ENCODE measurements at regions not wholly inside any gene's neighbourhood (a gene's known extent, or its start where the extent isn't known, plus 50 kb on each side); places are given as distances from the start of the nearest gene placed in this dataset.

- DNase-seq = no peak
These were observed 307.6 kb upstream of the NBEA start for GRCh38 chr13:34634448-34634847.

- peak; percentile 40 for DNase-seq
These were observed 304.9 kb upstream of the NBEA start for GRCh38 chr13:34637138-34637537.

- no peak for DNase-seq
These were observed 304.4 kb upstream of the NBEA start for GRCh38 chr13:34637636-34638035.

GRCh38 chr13:34638897-34639296, 303.2 kb upstream of the NBEA start:
- DNase-seq = no peak

GRCh38 chr13:34640179-34640992, 301.7 kb upstream of the NBEA start:
- DNase-seq = no peak

- no peak for DNase-seq
These were observed 301.1 kb upstream of the NBEA start for GRCh38 chr13:34640993-34641330.

GRCh38 chr13:34647379-34648150, 294.5 kb upstream of the NBEA start:
- DNase-seq = no peak

- no peak for DNase-seq
These were observed 287.9 kb upstream of the NBEA start for GRCh38 chr13:34654203-34654602.

- DNase-seq = no peak
These were observed 287.4 kb upstream of the NBEA start for GRCh38 chr13:34654647-34655046.

- no peak for DNase-seq
These were observed 286.5 kb upstream of the NBEA start for GRCh38 chr13:34655554-34655953.

GRCh38 chr13:34657716-34658115, 284.4 kb upstream of the NBEA start:
- no peak for DNase-seq

- no peak for DNase-seq
These were observed 274.5 kb upstream of the NBEA start for GRCh38 chr13:34667286-34668218.

- peak; percentile 89 for DNase-seq
These were observed 270.9 kb upstream of the NBEA start for GRCh38 chr13:34671137-34671536.

- DNase-seq = no peak
These were observed 269.4 kb upstream of the NBEA start for GRCh38 chr13:34672631-34673030.

GRCh38 chr13:34675626-34676025, 266.4 kb upstream of the NBEA start:
- DNase-seq = no peak

GRCh38 chr13:34678154-34678553, 263.9 kb upstream of the NBEA start:
- no peak for DNase-seq

GRCh38 chr13:34681405-34681955, 260.6 kb upstream of the NBEA start:
- peak; percentile 16 for DNase-seq

GRCh38 chr13:34695063-34695462, 247.0 kb upstream of the NBEA start:
- DNase-seq = no peak

- DNase-seq = no peak
These were observed 245.8 kb upstream of the NBEA start for GRCh38 chr13:34696296-34696695.

GRCh38 chr13:34696741-34697140, 245.3 kb upstream of the NBEA start:
- no peak for DNase-seq

GRCh38 chr13:34698945-34699344, 243.1 kb upstream of the NBEA start:
- no peak for DNase-seq

GRCh38 chr13:34700155-34700554, 241.9 kb upstream of the NBEA start:
- DNase-seq = no peak
